ENCODE measurements at regions not wholly inside any gene's neighbourhood (a gene's known extent, or its start where the extent isn't known, plus 50 kb on each side); places are given as distances from the start of the nearest gene placed in this dataset.

- H3K4me3 ChIP-seq (ENCODE audit: low read depth, low read length) = no peak overlapping the region
- DNase-seq (ENCODE audit: low read depth) = no peak
- TF ChIP-seq CTCF (IDR thresholded peaks at IDR 0.05; ENCODE audit: low read depth, low read length, missing control alignments) = no peak
Measured at GRCh38 chr2:240348522-240348921, 86.9 kb upstream of the GPC1 start.

GRCh38 chr2:240349133-240350005, 86.1 kb upstream of the GPC1 start:
- DNase-seq (ENCODE audit: low read depth) = no peak
- no peak overlapping the region for H3K4me3 ChIP-seq (ENCODE audit: low read depth, low read length)

GRCh38 chr2:240350006-240350355, 85.5 kb upstream of the GPC1 start:
- DNase-seq (ENCODE audit: low read depth) = no peak
- no peak for TF ChIP-seq CTCF (IDR thresholded peaks at IDR 0.05; ENCODE audit: low read depth, low read length, missing control alignments)
- no peak overlapping the region for H3K4me3 ChIP-seq (ENCODE audit: low read depth, low read length)

More at GRCh38 chr2:240349133-240350005, 86.1 kb upstream of the GPC1 start:
- no peak for TF ChIP-seq CTCF (IDR thresholded peaks at IDR 0.05; ENCODE audit: low read depth, low read length, missing control alignments)

GRCh38 chr2:240350696-240351087, 84.8 kb upstream of the GPC1 start:
- no peak overlapping the region for H3K4me3 ChIP-seq (ENCODE audit: low read depth, low read length)
- TF ChIP-seq CTCF (IDR thresholded peaks at IDR 0.05; ENCODE audit: low read depth, low read length, missing control alignments) = no peak
- DNase-seq (ENCODE audit: low read depth) = no peak

- TF ChIP-seq CTCF (IDR thresholded peaks at IDR 0.05; ENCODE audit: low read depth, low read length, missing control alignments) = no peak
- no peak for DNase-seq (ENCODE audit: low read depth)
- H3K4me3 ChIP-seq (ENCODE audit: low read depth, low read length) = no peak overlapping the region
Measured at GRCh38 chr2:240351088-240351741, 84.2 kb upstream of the GPC1 start.

GRCh38 chr2:240351826-240352426, 83.5 kb upstream of the GPC1 start:
- H3K4me3 ChIP-seq (ENCODE audit: low read depth, low read length) = no peak overlapping the region
- TF ChIP-seq CTCF (IDR thresholded peaks at IDR 0.05; ENCODE audit: low read depth, low read length, missing control alignments) = no peak
- no peak for DNase-seq (ENCODE audit: low read depth)
